ENCODE measurements at regions not wholly inside any gene's neighbourhood (a gene's known extent, or its start where the extent isn't known, plus 50 kb on each side); places are given as distances from the start of the nearest gene placed in this dataset.

DNA sequence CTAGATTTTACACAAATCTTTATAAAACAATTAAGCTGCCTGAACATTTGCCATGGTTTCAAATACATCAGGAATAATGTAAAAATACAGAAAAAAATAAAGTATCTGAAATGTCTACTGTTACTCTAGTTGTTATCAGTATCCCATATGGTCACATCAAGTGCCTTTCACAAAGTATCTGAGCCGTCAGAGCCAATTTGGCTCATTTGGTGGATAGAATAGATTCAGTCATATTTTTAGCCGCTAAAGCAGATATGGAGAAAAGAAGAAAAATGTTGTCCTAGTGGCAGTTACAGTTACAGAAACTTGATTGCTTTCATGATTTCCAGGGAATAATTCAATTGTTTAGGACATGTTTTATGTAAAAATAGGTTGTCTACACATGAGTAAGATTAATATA lies 641.1 kb downstream of the RAPGEF2 start:
- H3K9me3 ChIP-seq: no peaks in the 10 kb centered on the region
- no peaks in the 10 kb centered on the region for H3K36me3 ChIP-seq
- no peak overlapping the region for H3K4me3 ChIP-seq
- no peaks in the 10 kb centered on the region for H3K27me3 ChIP-seq
- intact Hi-C loops (cut with DNase I): no loop called here
- no peak for DNase-seq (ENCODE audit: low spot score in 2 of 2)
- no peak overlapping the region for H3K27ac ChIP-seq
- TF ChIP-seq, protein P1, sequence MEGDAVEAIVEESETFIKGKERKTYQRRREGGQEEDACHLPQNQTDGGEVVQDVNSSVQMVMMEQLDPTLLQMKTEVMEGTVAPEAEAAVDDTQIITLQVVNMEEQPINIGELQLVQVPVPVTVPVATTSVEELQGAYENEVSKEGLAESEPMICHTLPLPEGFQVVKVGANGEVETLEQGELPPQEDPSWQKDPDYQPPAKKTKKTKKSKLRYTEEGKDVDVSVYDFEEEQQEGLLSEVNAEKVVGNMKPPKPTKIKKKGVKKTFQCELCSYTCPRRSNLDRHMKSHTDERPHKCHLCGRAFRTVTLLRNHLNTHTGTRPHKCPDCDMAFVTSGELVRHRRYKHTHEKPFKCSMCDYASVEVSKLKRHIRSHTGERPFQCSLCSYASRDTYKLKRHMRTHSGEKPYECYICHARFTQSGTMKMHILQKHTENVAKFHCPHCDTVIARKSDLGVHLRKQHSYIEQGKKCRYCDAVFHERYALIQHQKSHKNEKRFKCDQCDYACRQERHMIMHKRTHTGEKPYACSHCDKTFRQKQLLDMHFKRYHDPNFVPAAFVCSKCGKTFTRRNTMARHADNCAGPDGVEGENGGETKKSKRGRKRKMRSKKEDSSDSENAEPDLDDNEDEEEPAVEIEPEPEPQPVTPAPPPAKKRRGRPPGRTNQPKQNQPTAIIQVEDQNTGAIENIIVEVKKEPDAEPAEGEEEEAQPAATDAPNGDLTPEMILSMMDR (IDR thresholded peaks at IDR 0.05): no peak
- H3K4me1 ChIP-seq: no peaks in the 10 kb centered on the region

GRCh38 chr4:159747983-159748382 lies 645.1 kb downstream of the RAPGEF2 start:
- Histone ChIP-seq H3K4me1 (no peaks in the 10 kb centered on the region), H3K4me3 (no peak overlapping the region), H3K27me3 (no peaks in the 10 kb centered on the region), H3K36me3 (no peaks in the 10 kb centered on the region), H3K9me3 (peaks cover 0 to 4% of the 10 kb centered on the region in 2 donors), H3K27ac (no peak overlapping the region)
- intact Hi-C loops (cut with DNase I): no loop called here
- DNase-seq (ENCODE audit: low spot score in 2 of 2): no peak
- TF ChIP-seq, protein P1 (IDR thresholded peaks at IDR 0.05): no peak

DNA sequence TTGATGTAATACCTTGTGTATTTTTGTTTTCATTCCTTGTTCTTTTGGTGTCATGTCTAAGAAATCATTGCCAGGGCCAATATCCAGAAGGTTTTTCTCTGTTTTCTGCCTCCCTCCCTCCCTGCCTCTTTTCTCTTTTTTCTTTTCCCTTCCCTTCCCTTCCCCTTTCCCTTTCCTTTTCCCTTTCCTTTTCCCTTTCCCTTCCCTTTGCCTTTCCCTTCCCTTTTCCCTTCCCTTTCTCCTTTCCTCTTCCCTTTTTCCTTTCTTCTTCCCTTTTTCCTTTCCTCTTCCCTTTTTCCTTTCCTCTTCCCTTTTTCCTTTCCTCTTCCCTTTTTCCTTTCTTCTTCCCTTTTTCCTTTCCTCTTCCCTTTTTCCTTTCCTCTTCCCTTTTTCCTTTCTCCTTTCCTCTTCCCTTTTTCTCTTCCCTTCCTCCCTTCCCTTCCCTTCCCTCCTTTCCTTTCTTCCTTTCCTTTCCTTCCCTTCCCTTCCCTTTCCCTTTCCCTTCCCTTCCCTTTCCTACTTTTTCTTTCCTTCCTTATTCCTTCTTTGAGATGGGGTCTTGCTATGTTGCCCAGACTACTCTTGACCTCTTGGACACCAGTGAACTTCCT lies 646.1 kb downstream of the RAPGEF2 start:
- Histone ChIP-seq H3K27me3 (no peaks in the 10 kb centered on the region), H3K27ac (no peak overlapping the region), H3K36me3 (no peaks in the 10 kb centered on the region), H3K9me3 (peaks cover 0 to 4% of the 10 kb centered on the region in 2 donors), H3K4me3 (no peak overlapping the region), H3K4me1 (no peaks in the 10 kb centered on the region)
- no peak for DNase-seq (ENCODE audit: low spot score in 2 of 2)
- intact Hi-C loops (cut with DNase I): no loop called here
- TF ChIP-seq, protein P1 (IDR thresholded peaks at IDR 0.05): no peak

DNA sequence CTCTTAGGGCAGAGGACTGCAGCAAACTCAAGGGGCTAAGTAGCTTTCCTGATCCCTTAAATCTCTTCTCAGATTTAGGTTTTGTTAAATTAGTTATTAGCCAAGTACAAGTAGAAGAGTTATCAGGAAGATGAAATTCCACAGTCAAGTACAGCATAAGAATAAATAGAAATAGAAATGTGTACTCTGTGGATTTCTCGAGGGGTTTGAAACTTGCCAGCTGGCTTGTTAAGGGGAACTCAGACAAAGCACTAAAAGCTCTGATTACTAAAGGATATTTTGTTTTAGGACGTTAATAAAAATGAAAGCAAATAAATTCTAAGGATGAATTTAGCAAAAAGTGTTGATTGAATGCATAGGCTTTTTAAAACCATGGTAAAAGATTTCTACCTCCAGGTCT lies 654.6 kb downstream of the RAPGEF2 start:
- no peak overlapping the region for H3K27ac ChIP-seq
- no peak for DNase-seq (ENCODE audit: low spot score in 2 of 2)
- no peaks in the 10 kb centered on the region for H3K4me1 ChIP-seq
- no peak overlapping the region for H3K4me3 ChIP-seq
- intact Hi-C loops (cut with DNase I): no loop called here
- TF ChIP-seq, protein P1 (IDR thresholded peaks at IDR 0.05): no peak
- H3K36me3 ChIP-seq: no peaks in the 10 kb centered on the region
- no peaks in the 10 kb centered on the region for H3K27me3 ChIP-seq
- H3K9me3 ChIP-seq: no peaks in the 10 kb centered on the region

GRCh38 chr4:159758061-159758460 lies 655.2 kb downstream of the RAPGEF2 start:
- intact Hi-C loops (cut with DNase I): no loop called here
- H3K36me3 ChIP-seq: no peaks in the 10 kb centered on the region
- no peaks in the 10 kb centered on the region for H3K27me3 ChIP-seq
- TF ChIP-seq, protein P1 (IDR thresholded peaks at IDR 0.05): no peak
- no peak overlapping the region for H3K27ac ChIP-seq
- no peak overlapping the region for H3K4me3 ChIP-seq
- H3K9me3 ChIP-seq: no peaks in the 10 kb centered on the region
- no peak for DNase-seq (ENCODE audit: low spot score in 2 of 2)
- no peaks in the 10 kb centered on the region for H3K4me1 ChIP-seq

DNA sequence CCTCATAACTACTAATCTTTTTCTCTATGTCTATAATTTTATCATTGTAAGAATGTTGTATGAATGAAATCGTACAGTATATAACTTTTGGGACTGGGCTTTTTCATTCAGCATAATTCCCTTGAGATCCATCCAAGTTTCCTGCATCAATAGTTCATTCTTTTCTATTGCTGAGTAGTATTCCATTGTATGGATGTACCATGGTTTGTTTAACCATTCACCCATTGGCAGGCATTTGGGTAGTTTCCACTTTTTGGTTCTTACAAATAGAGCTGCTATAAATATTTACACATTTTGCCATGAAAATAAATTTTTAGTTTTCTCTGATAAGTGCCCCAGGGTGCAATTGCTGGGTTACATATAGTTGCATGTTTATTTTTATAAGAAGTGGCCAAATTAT lies 659.8 kb downstream of the RAPGEF2 start:
- DNase-seq (ENCODE audit: low spot score in 2 of 2): no peak
- Histone ChIP-seq H3K9me3 (no peaks in the 10 kb centered on the region), H3K36me3 (no peaks in the 10 kb centered on the region), H3K4me1 (no peaks in the 10 kb centered on the region), H3K27me3 (no peaks in the 10 kb centered on the region), H3K4me3 (no peak overlapping the region), H3K27ac (no peak overlapping the region)
- intact Hi-C loops (cut with DNase I): no loop called here
- TF ChIP-seq, protein P1 (IDR thresholded peaks at IDR 0.05): no peak

Data from ascending aorta (tissue), 2 donors.